Fibroblast of lung (primary cell): ENCODE measurements at regions not wholly inside any gene's neighbourhood (a gene's known extent, or its start where the extent isn't known, plus 50 kb on each side); places are given as distances from the start of the nearest gene placed in this dataset.

ENCODE experiments used
- DNase-seq, 2 donors: peaks; one replicate each; pipeline versions ENCODE4 v3.0.0 to v3.0.0-alpha.2; 2010; ENCODE audit warnings: low read depth in 2 of 2
- H2AFZ ChIP-seq: 2 replicates; pipeline ENCODE4 v1.5.1; 2012; ENCODE audit warnings: low read length, control low read depth, inconsistent platforms
- H3K27ac ChIP-seq: 2 replicates; pipeline ENCODE4 v1.5.1; 2011; ENCODE audit warnings: low read length, control low read depth; ENCODE audit not compliant: insufficient read depth
- H3K27me3 ChIP-seq: 2 replicates; pipeline ENCODE4 v1.5.1; 2011; ENCODE audit warnings: mild to moderate bottlenecking, low read length; ENCODE audit not compliant: control insufficient read depth, insufficient read depth
- H3K36me3 ChIP-seq: 2 replicates; pipeline ENCODE4 v1.5.1; 2011; ENCODE audit warnings: low read length; ENCODE audit not compliant: control insufficient read depth, insufficient read depth
- H3K4me1 ChIP-seq: 2 replicates; pipeline ENCODE4 v1.5.1; 2011; ENCODE audit warnings: low read length; ENCODE audit not compliant: control insufficient read depth, insufficient read depth; ENCODE audit errors: extremely low read depth
- H3K4me2 ChIP-seq: 2 replicates; pipeline ENCODE4 v1.5.1; 2011; ENCODE audit warnings: low read length, control low read depth; ENCODE audit not compliant: insufficient read depth; ENCODE audit errors: extremely low read depth
- H3K4me3 ChIP-seq, 4 experiments: fragments of 200-600 bp in 1 of 4; sonication (generic) in 1 of 4; replicated peaks in 1 of 4; 2 replicates each; pipeline ENCODE4 v1.5.1; 2011 to 2016; ENCODE audit warnings: low read length in 4 of 4, low read depth in 3 of 4, mild to moderate bottlenecking in 3 of 4, control low read depth in 2 of 4, inconsistent platforms in 1 of 4, mixed read lengths in 1 of 4; ENCODE audit not compliant: insufficient read depth in 1 of 4; ENCODE audit errors: control extremely low read depth in 1 of 4
- H3K79me2 ChIP-seq: 2 replicates; pipeline ENCODE4 v1.5.1; 2012; ENCODE audit warnings: mild to moderate bottlenecking, low read length, inconsistent platforms; ENCODE audit not compliant: control insufficient read depth, insufficient read depth
- H3K9ac ChIP-seq: 2 replicates; pipeline ENCODE4 v1.5.1; 2011; ENCODE audit warnings: mild to moderate bottlenecking, low read length, control low read depth; ENCODE audit not compliant: insufficient read depth
- H3K9me3 ChIP-seq: 2 replicates; pipeline ENCODE4 v1.5.1; 2012; ENCODE audit warnings: low read depth, low read length; ENCODE audit not compliant: control insufficient read depth, insufficient read depth
- H4K20me1 ChIP-seq: 2 replicates; pipeline ENCODE4 v1.5.1; 2011; ENCODE audit warnings: low read length; ENCODE audit not compliant: control insufficient read depth, insufficient read depth; ENCODE audit errors: extremely low read depth
- CTCF ChIP-seq, 2 donors: IDR thresholded peaks in 1 of 2; conservative IDR thresholded peaks in 1 of 2; 1 replicate in 1 of 2; 2 replicates in 1 of 2; pipeline ENCODE4 v1.5.1; 2011 to 2012; ENCODE audit warnings: low read length in 2 of 2, control low read depth in 1 of 2, inconsistent platforms in 1 of 2, low read depth in 1 of 2, mild to moderate bottlenecking in 1 of 2
- EZH2 ChIP-seq: IDR thresholded peaks from 2 replicates; pipeline ENCODE4 v1.5.1; 2012; ENCODE audit warnings: low read length, control low read depth, mild to moderate bottlenecking; ENCODE audit errors: missing control alignments

- H3K36me3 ChIP-seq: no peaks in the 10 kb centered on the region
- H3K4me1 ChIP-seq: no peaks in the 10 kb centered on the region
- H3K9ac ChIP-seq: no peak overlapping the region
- no peaks in the 10 kb centered on the region for H3K27me3 ChIP-seq
- no peaks in the 10 kb centered on the region for H3K79me2 ChIP-seq
- no peak for TF ChIP-seq CTCF (conservative IDR thresholded peaks at IDR 0.05 in 1 of 2, IDR thresholded peaks at IDR 0.05 in 1 of 2; ENCODE audit: low read depth in 1 of 2, low read length in 2 of 2)
- H3K9me3 ChIP-seq: no peaks in the 10 kb centered on the region
- no peak overlapping the region for H3K4me2 ChIP-seq
- no peak overlapping the region for H2AFZ ChIP-seq
- H3K27ac ChIP-seq: no peak overlapping the region
- H4K20me1 ChIP-seq: no peaks in the 10 kb centered on the region
- H3K4me3 ChIP-seq: no peak overlapping the region
- no peak for DNase-seq
Measured at GRCh38 chr5:2130361-2130760, 247.6 kb upstream of the IRX4 start.

GRCh38 chr5:2129568-2130272 is 247.0 kb upstream of the IRX4 start:
- no peaks in the 10 kb centered on the region for H3K4me1 ChIP-seq
- H4K20me1 ChIP-seq: no peaks in the 10 kb centered on the region
- H3K79me2 ChIP-seq: no peaks in the 10 kb centered on the region
- H3K4me2 ChIP-seq: no peak overlapping the region
- TF ChIP-seq CTCF (conservative IDR thresholded peaks at IDR 0.05 in 1 of 2, IDR thresholded peaks at IDR 0.05 in 1 of 2; ENCODE audit: low read depth in 1 of 2, low read length in 2 of 2) (no peak), EZH2 (no peak)
- H3K27me3 ChIP-seq: no peaks in the 10 kb centered on the region
- no peak overlapping the region for H3K4me3 ChIP-seq
- no peaks in the 10 kb centered on the region for H3K36me3 ChIP-seq
- peak in 1 of 2 donors; percentile 65 for DNase-seq
- no peaks in the 10 kb centered on the region for H3K9me3 ChIP-seq
- H3K27ac ChIP-seq: no peak overlapping the region
- H2AFZ ChIP-seq: no peak overlapping the region
- H3K9ac ChIP-seq: no peak overlapping the region

GRCh38 chr5:2128686-2129355 is 246.1 kb upstream of the IRX4 start:
- no peak overlapping the region for H2AFZ ChIP-seq

More at GRCh38 chr5:2128686-2129355, 246.1 kb upstream of the IRX4 start:
- Histone ChIP-seq H3K27me3 (no peaks in the 10 kb centered on the region), H3K4me3 (no peak overlapping the region), H3K4me2 (no peak overlapping the region), H3K27ac (no peak overlapping the region), H3K4me1 (no peaks in the 10 kb centered on the region), H3K9me3 (no peaks in the 10 kb centered on the region), H3K9ac (no peak overlapping the region), H3K36me3 (no peaks in the 10 kb centered on the region), H4K20me1 (no peaks in the 10 kb centered on the region), H3K79me2 (no peaks in the 10 kb centered on the region)
- no peak for TF ChIP-seq EZH2
- no peak for TF ChIP-seq CTCF (conservative IDR thresholded peaks at IDR 0.05 in 1 of 2, IDR thresholded peaks at IDR 0.05 in 1 of 2; ENCODE audit: low read depth in 1 of 2, low read length in 2 of 2)
- peak in 1 of 2 donors; percentile 64 for DNase-seq
